ENCODE measurements at regions not wholly inside any gene's neighbourhood (a gene's known extent, or its start where the extent isn't known, plus 50 kb on each side); places are given as distances from the start of the nearest gene placed in this dataset.
"Not testable (repeated sequence)": the region's sequence is repeated elsewhere in the genome, so short reads cannot be mapped to it uniquely, and the experiment has no call there.

DNA sequence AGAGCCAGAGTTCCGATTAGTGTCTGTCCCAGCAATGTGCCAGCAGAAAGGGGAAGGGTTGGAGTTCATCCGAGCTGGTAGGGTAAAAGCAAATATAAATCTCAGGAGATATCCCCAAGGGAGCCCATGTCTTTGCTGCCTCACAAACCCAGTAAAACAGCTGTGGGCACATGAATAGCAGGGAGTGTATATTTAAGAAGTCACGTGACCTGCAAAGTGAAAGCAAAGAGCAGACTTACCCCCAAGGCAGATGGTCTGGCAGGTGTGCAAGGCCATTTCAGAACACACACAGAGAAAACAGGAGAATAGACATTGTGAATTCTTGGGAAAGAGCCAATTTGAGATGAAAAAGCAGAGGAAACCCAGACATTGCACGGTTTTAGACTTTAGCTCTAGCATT lies 653.4 kb downstream of the TGIF2LX start:
- not testable (repeated sequence) for H3K36me3 ChIP-seq (ENCODE audit: control insufficient read depth, insufficient read depth, low read length); H3K9me3 ChIP-seq (ENCODE audit: control insufficient read depth, insufficient read depth, low read length); H3K27ac ChIP-seq (ENCODE audit: low read depth, low read length); H3K27me3 ChIP-seq (ENCODE audit: control insufficient read depth, insufficient read depth, low read length); H3K4me3 ChIP-seq (ENCODE audit: low read depth, low read length); H3K9ac ChIP-seq (ENCODE audit: low read depth, low read length); H3K4me1 ChIP-seq (ENCODE audit: control insufficient read depth, insufficient read depth, low read length)

DNA sequence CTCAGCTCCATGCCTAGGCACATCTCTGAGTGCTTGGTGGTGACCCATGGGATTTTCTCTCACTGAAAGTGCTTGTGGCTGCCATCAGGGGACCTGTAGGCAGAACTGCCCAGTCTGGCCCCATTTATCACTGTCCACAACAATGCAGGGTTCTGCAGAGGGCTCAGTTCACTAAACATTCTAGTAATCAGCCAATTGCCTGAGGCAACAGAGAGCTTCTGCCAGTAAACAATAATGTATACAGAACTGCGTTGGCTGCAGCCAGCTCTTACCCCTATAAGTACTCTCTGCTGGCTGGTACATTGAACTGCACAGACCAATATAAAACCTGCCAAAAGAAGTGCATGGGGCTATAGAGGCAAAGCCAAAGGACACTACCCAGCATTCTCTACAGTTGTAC lies 680.2 kb downstream of the TGIF2LX start:
- H3K27ac ChIP-seq (ENCODE audit: low read depth, low read length); H3K4me3 ChIP-seq (ENCODE audit: low read depth, low read length); H3K4me1 ChIP-seq (ENCODE audit: control insufficient read depth, insufficient read depth, low read length); H3K9me3 ChIP-seq (ENCODE audit: control insufficient read depth, insufficient read depth, low read length); H3K36me3 ChIP-seq (ENCODE audit: control insufficient read depth, insufficient read depth, low read length); H3K27me3 ChIP-seq (ENCODE audit: control insufficient read depth, insufficient read depth, low read length); H3K9ac ChIP-seq (ENCODE audit: low read depth, low read length): not testable (repeated sequence)

DNA sequence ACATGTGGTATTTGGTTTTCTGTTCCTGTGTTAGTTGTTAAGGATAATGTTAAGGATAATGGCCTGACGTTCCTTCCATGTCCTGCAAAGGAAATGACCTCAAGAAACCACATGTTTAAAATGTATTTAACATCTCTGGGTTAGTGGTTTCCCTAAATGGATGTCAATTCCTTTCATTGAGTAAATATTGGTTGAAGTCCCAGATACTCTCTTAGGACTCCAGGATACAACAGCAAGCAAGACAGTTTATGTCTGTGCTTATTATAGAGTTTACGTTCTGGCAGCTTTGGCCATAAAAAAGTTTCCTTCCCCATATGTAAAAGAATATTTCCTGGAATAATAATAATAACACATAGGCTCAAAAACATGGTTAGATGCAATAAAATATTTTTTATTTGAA lies 684.0 kb downstream of the TGIF2LX start:
- not testable (repeated sequence) for H3K9ac ChIP-seq (ENCODE audit: low read depth, low read length); H3K4me3 ChIP-seq (ENCODE audit: low read depth, low read length); H3K36me3 ChIP-seq (ENCODE audit: control insufficient read depth, insufficient read depth, low read length); H3K27ac ChIP-seq (ENCODE audit: low read depth, low read length); H3K4me1 ChIP-seq (ENCODE audit: control insufficient read depth, insufficient read depth, low read length); H3K9me3 ChIP-seq (ENCODE audit: control insufficient read depth, insufficient read depth, low read length); H3K27me3 ChIP-seq (ENCODE audit: control insufficient read depth, insufficient read depth, low read length)

DNA sequence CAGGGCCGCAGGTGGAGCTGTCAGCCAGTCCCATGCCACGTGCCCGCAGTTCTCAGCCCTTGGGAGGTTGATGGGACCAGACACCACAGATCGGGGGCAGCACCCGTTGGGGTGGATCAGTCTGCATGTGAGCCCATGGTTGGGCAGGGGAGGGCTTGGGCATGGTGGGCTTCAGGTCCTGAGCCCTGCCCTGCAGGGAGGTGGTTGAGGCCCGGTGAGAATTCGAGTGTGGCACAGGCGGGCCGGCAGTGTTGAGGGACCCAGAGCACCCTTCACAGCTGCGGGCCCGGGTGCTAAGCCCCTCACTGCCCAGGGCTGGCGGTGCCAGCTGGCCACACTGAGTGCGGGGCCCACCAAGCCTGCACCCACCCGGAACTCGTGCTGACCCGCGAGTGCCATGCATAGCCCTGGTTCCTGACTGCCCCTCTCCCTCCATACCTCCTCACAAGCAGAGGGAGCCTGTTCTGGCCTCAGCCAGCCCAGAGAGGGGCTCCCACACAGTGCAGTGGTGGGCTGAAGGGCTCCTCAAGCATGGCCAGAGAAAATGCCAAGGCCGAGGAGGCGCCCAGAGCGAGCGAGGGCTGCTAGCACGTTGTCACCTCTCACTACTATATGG lies 696.1 kb downstream of the TGIF2LX start:
- no peak overlapping the region for H3K27ac ChIP-seq (ENCODE audit: low read depth, low read length)
- H3K4me1 ChIP-seq (ENCODE audit: control insufficient read depth, insufficient read depth, low read length): no peaks in the 10 kb centered on the region
- H3K36me3 ChIP-seq (ENCODE audit: control insufficient read depth, insufficient read depth, low read length): no peaks in the 10 kb centered on the region
- H3K4me3 ChIP-seq (ENCODE audit: low read depth, low read length): no peak overlapping the region
- H3K27me3 ChIP-seq (ENCODE audit: control insufficient read depth, insufficient read depth, low read length): no peaks in the 10 kb centered on the region
- H3K9ac ChIP-seq (ENCODE audit: low read depth, low read length): no peak overlapping the region
- H3K9me3 ChIP-seq (ENCODE audit: control insufficient read depth, insufficient read depth, low read length): peaks cover 9% of the 10 kb centered on the region

DNA sequence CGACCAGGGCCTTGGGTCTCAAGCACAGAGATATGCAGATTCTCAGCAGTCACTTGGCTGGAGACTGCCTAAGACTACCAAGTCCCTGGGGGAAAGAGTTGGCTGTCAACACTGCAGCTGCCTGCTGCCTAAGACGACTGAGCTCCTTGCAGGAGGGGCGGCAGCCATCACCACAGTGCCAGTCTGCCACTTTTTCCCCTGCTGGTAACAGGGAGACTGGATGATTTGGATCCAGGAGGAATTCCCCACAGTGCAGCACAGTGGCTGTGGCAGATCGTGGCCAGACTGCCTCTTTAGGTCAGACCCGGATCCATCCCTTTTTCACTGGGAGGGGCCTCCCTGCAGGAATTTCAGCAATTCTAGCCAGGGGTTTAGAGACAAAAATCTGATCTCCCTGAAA lies 743.5 kb downstream of the TGIF2LX start:
- H3K27ac ChIP-seq (ENCODE audit: low read depth, low read length); H3K9me3 ChIP-seq (ENCODE audit: control insufficient read depth, insufficient read depth, low read length): not testable (repeated sequence)

DNA sequence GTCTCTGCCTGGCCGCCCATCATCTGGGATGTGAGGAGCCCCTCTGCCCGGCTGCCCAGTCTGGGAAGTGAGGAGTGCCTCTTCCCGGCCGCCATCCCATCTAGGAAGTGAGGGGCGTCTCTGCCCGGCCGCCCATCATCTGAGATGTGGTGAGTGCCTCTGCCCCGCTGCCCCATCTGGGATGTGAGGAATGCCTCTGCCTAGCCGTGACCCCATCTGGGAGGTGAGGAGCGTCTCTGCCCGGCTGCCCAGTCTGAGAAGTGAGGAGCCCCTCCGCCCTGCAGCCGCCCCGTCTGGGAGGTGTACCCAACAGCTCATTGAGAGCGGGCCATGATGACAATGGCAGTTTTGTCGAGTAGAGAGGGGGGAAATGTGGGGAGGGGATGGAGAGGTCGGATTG lies 721.1 kb upstream of the PABPC5 start:
- not testable (repeated sequence) for H3K27ac ChIP-seq (ENCODE audit: low read depth, low read length); H3K27me3 ChIP-seq (ENCODE audit: control insufficient read depth, insufficient read depth, low read length); H3K4me1 ChIP-seq (ENCODE audit: control insufficient read depth, insufficient read depth, low read length); H3K9me3 ChIP-seq (ENCODE audit: control insufficient read depth, insufficient read depth, low read length); H3K4me3 ChIP-seq (ENCODE audit: low read depth, low read length); H3K9ac ChIP-seq (ENCODE audit: low read depth, low read length); H3K36me3 ChIP-seq (ENCODE audit: control insufficient read depth, insufficient read depth, low read length)

More for the DNA sequence above, 743.5 kb downstream of the TGIF2LX start:
- H3K4me3 ChIP-seq (ENCODE audit: low read depth, low read length); H3K27me3 ChIP-seq (ENCODE audit: control insufficient read depth, insufficient read depth, low read length); H3K36me3 ChIP-seq (ENCODE audit: control insufficient read depth, insufficient read depth, low read length); H3K4me1 ChIP-seq (ENCODE audit: control insufficient read depth, insufficient read depth, low read length); H3K9ac ChIP-seq (ENCODE audit: low read depth, low read length): not testable (repeated sequence)

DNA sequence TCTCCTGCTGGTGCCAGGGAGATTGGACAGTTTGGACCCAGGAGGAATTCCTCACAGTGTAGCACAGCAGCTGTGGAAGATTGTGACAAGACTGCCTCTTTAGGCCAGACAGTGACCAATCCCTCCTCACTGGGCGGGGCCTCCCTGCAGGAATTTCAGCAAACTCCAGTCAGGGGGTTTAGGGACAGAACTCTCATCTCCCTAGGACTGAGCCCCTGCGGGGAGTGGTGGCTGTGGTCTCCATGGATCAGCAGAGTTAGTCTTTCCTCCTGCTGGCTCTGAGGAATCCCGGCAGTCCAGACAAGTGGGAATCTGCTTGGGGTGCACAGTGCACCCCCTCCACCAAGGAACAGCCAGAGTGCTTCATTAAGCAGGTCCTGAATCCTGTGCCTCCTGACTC lies 697.1 kb upstream of the PABPC5 start:
- not testable (repeated sequence) for H3K4me1 ChIP-seq (ENCODE audit: control insufficient read depth, insufficient read depth, low read length); H3K9ac ChIP-seq (ENCODE audit: low read depth, low read length); H3K9me3 ChIP-seq (ENCODE audit: control insufficient read depth, insufficient read depth, low read length); H3K27me3 ChIP-seq (ENCODE audit: control insufficient read depth, insufficient read depth, low read length); H3K36me3 ChIP-seq (ENCODE audit: control insufficient read depth, insufficient read depth, low read length); H3K27ac ChIP-seq (ENCODE audit: low read depth, low read length); H3K4me3 ChIP-seq (ENCODE audit: low read depth, low read length)

DNA sequence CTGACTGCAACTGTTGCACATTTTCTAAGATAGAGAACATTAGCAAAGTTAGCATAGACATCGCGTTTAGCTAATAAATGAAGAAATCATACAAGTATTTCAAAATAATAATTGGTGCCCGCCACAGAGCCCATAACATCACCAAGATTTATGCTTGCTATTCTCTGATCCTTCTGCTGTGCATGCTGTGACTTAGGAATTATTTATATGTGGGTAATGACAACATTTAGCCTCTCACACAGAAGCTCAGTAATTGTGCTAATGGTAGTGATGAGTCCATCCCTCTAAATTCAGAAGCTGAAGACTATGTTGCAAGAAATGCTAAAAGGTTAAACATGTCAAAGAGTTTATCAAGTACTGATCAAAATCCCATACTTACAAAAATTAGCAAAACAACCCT lies 677.0 kb upstream of the PABPC5 start:
- not testable (repeated sequence) for H3K27ac ChIP-seq (ENCODE audit: low read depth, low read length)

DNA sequence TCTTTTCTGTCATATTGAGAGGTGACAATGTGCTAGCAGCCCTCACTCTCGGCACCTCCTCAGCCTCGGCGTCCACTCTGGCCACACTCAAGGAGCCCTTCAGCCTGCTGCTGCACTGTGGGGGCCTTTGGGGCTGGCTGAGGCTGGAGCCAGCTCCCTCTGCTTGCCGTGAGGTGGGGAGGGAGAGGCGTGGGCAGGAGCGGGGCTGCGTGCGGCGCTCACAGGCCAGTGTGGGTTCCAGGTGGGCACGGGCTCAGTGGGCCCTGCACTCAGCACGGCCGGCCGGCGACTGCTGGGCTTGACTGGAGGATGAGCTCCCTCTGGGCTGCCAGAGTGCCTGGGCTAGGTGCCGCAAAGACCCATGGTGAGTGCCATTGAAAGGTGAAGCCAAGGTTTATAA lies 669.2 kb upstream of the PABPC5 start:
- not testable (repeated sequence) for H3K36me3 ChIP-seq (ENCODE audit: control insufficient read depth, insufficient read depth, low read length); H3K4me3 ChIP-seq (ENCODE audit: low read depth, low read length); H3K9ac ChIP-seq (ENCODE audit: low read depth, low read length); H3K27me3 ChIP-seq (ENCODE audit: control insufficient read depth, insufficient read depth, low read length); H3K27ac ChIP-seq (ENCODE audit: low read depth, low read length); H3K4me1 ChIP-seq (ENCODE audit: control insufficient read depth, insufficient read depth, low read length); H3K9me3 ChIP-seq (ENCODE audit: control insufficient read depth, insufficient read depth, low read length)

More for the DNA sequence above, 677.0 kb upstream of the PABPC5 start:
- not testable (repeated sequence) for H3K27me3 ChIP-seq (ENCODE audit: control insufficient read depth, insufficient read depth, low read length); H3K9ac ChIP-seq (ENCODE audit: low read depth, low read length); H3K4me1 ChIP-seq (ENCODE audit: control insufficient read depth, insufficient read depth, low read length); H3K36me3 ChIP-seq (ENCODE audit: control insufficient read depth, insufficient read depth, low read length); H3K4me3 ChIP-seq (ENCODE audit: low read depth, low read length); H3K9me3 ChIP-seq (ENCODE audit: control insufficient read depth, insufficient read depth, low read length)

DNA sequence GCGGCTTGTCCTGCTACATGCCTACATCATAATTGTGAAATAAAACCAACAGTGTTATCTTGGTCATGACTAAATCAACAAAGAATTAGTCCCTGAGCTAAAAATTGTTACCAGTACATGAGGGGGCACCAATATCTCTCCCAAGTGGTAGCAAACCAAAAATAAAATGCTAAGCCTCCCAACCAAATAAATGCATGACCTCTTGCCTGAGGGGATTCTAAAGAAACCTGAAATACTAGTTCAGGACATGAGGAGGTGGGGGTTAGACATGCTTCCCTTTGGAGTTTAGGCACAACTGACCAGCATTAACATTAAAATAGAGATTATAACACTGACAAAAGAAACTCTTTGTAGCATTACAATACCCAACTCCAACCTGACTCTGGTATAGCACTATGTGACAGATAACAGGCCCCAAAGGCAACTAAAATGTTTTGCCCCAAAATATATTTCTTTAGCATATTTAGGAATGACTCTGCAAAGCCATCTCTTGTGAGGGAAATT lies 654.3 kb upstream of the PABPC5 start:
- not testable (repeated sequence) for H3K36me3 ChIP-seq (ENCODE audit: control insufficient read depth, insufficient read depth, low read length); H3K4me3 ChIP-seq (ENCODE audit: low read depth, low read length); H3K4me1 ChIP-seq (ENCODE audit: control insufficient read depth, insufficient read depth, low read length); H3K9ac ChIP-seq (ENCODE audit: low read depth, low read length); H3K27me3 ChIP-seq (ENCODE audit: control insufficient read depth, insufficient read depth, low read length); H3K9me3 ChIP-seq (ENCODE audit: control insufficient read depth, insufficient read depth, low read length)
- H3K27ac ChIP-seq (ENCODE audit: low read depth, low read length): peak overlapping the region; percentile 55
